Activated naive CD4-positive, alpha-beta T cell treated with anti-CD3 and anti-CD28 coated beads for 36 hours (primary cell): ENCODE measurements at regions not wholly inside any gene's neighbourhood (a gene's known extent, or its start where the extent isn't known, plus 50 kb on each side); places are given as distances from the start of the nearest gene placed in this dataset.
"Not testable (repeated sequence)": the region's sequence is repeated elsewhere in the genome, so short reads cannot be mapped to it uniquely, and the experiment has no call there.

Experiments used
- CTCF ChIA-PET: fragments of 350-600 bp; sonication (Branson Sonifier 250); formaldehyde crosslinking; loops from one replicate; lab custom pipeline; 2021; ENCODE audit warnings: antibody characterized with exemption; lab: Charles Lee
- DNase-seq: peaks from one replicate; pipeline ENCODE4 v3.0.0-alpha.2; 2020
- H3K27ac Mint-ChIP-seq: one replicate; pipeline ENCODE4 v1.8.0; 2021; ENCODE audit warnings: mild to moderate bottlenecking, mixed read lengths
- H3K27me3 Mint-ChIP-seq: one replicate; pipeline ENCODE4 v1.8.0; 2021; ENCODE audit warnings: low read depth, mixed read lengths
- H3K36me3 Mint-ChIP-seq: one replicate; pipeline ENCODE4 v1.8.0; 2021; ENCODE audit warnings: low read depth, mixed read lengths
- H3K4me1 Mint-ChIP-seq: one replicate; pipeline ENCODE4 v1.8.0; 2021; ENCODE audit warnings: low read depth, mixed read lengths
- H3K4me3 Mint-ChIP-seq: one replicate; pipeline ENCODE4 v1.8.0; 2021; ENCODE audit warnings: mild to moderate bottlenecking, moderate library complexity, mixed read lengths
- H3K9me3 Mint-ChIP-seq: one replicate; pipeline ENCODE4 v1.8.0; 2021; ENCODE audit warnings: mixed read lengths
- intact Hi-C: fragments of 100-400 bp; cut with micrococcal nuclease; formaldehyde crosslinking; loops from one replicate; pipeline ENCODE4 v1.15.1; 2023

DNA sequence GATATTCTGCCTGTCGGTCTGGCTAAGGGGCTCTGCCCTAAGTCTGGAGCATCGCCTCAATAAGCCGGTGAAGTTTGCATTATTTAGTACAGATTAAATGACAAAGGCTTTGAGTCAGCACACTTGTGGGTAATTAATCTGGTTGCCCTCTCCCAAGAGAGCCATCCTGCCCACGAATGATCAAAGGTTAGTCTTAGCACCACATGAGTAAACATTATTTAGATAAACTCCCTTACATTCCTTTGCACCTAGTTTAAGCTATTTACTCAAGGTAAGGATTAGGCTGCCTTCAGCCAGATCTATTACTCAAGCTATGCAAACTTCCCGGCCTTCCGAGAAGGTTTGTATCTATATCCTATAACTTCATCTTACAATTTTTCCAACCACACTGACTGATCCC, 572.1 kb downstream of the CHSY3 start:
- no peaks in the 10 kb centered on the region for H3K4me1 Mint-ChIP-seq
- H3K36me3 Mint-ChIP-seq = no peaks in the 10 kb centered on the region
- no peaks in the 10 kb centered on the region for H3K27me3 Mint-ChIP-seq
- CTCF ChIA-PET = no interaction called here
- no peak overlapping the region for H3K4me3 Mint-ChIP-seq
- intact Hi-C loops = no loop called here
- DNase-seq = no peak
- no peak overlapping the region for H3K27ac Mint-ChIP-seq
- H3K9me3 Mint-ChIP-seq = peaks cover 10% of the 10 kb centered on the region

GRCh38 chr5:130462516-130462915, 558.3 kb downstream of the CHSY3 start:
- H3K27ac Mint-ChIP-seq = no peak overlapping the region
- no peaks in the 10 kb centered on the region for H3K36me3 Mint-ChIP-seq
- no peak for DNase-seq
- no peaks in the 10 kb centered on the region for H3K4me1 Mint-ChIP-seq
- intact Hi-C loops = no loop called here
- H3K9me3 Mint-ChIP-seq = peaks cover 7% of the 10 kb centered on the region
- H3K27me3 Mint-ChIP-seq = peaks cover 2% of the 10 kb centered on the region
- no peak overlapping the region for H3K4me3 Mint-ChIP-seq
- CTCF ChIA-PET = no interaction called here

DNA sequence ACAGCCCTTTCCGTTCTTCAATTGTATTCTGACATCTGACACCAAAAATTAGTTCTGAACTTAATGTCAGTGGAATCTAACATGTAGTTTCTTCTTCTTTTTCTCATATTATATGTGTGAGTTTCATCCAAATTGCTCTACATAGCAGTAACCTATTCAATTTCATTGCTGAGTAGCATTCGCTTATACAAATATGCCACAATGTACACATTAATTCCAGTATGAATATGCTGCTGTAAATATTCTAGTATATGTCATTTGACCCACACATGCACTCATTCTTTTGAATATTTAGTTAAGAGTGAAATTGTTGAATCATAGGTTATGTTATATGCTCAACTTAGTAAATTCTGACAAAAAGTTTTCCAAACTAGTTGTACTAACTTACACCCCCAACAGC, 550.9 kb downstream of the CHSY3 start:
- no peaks in the 10 kb centered on the region for H3K27me3 Mint-ChIP-seq
- H3K36me3 Mint-ChIP-seq = no peaks in the 10 kb centered on the region
- peaks cover 16% of the 10 kb centered on the region for H3K9me3 Mint-ChIP-seq
- intact Hi-C loops = no loop called here
- H3K4me3 Mint-ChIP-seq = no peak overlapping the region
- CTCF ChIA-PET = interaction anchor here (0.6 kb wide), 1 partner anchor 1011 kb away, joined by 3 read pairs; no protein-coding TSS in a partner anchor
- H3K4me1 Mint-ChIP-seq = no peaks in the 10 kb centered on the region
- no peak overlapping the region for H3K27ac Mint-ChIP-seq
- DNase-seq = no peak

- no peak for DNase-seq
- H3K4me1 Mint-ChIP-seq = no peaks in the 10 kb centered on the region
- H3K27me3 Mint-ChIP-seq = no peaks in the 10 kb centered on the region
- CTCF ChIA-PET = no interaction called here
- no peak overlapping the region for H3K4me3 Mint-ChIP-seq
- H3K9me3 Mint-ChIP-seq = peaks cover 12% of the 10 kb centered on the region
- H3K36me3 Mint-ChIP-seq = no peaks in the 10 kb centered on the region
- intact Hi-C loops = no loop called here
- H3K27ac Mint-ChIP-seq = no peak overlapping the region
Observed at GRCh38 chr5:130452744-130453143, 548.5 kb downstream of the CHSY3 start.

DNA sequence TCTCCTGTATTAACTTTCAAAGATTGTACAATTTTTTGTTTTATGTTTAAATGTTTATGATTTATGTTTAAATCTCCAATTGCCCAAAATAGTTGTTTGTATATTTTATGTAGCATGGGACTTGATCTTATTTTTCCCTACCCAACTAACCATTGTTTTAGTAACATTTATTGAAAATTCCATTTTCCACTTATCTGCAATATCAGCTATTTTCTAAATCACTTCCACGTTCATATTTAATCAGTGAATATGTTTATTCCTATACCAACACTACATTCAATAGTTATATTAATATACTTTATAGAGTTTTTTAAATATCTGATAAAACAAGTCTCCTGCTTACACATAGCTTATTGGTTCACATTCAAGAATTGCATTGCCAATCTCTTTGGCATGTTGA, 532.2 kb downstream of the CHSY3 start:
- Mint-ChIP-seq H3K4me3 (no peak overlapping the region), H3K36me3 (no peaks in the 10 kb centered on the region), H3K27ac (no peak overlapping the region), H3K9me3 (peaks cover 22% of the 10 kb centered on the region), H3K27me3 (no peaks in the 10 kb centered on the region), H3K4me1 (no peaks in the 10 kb centered on the region)
- intact Hi-C loops = no loop called here
- DNase-seq = no peak
- CTCF ChIA-PET = no interaction called here

GRCh38 chr5:130427222-130427955, 523.1 kb downstream of the CHSY3 start:
- no peaks in the 10 kb centered on the region for H3K4me1 Mint-ChIP-seq
- no peak overlapping the region for H3K4me3 Mint-ChIP-seq
- CTCF ChIA-PET = no interaction called here
- H3K36me3 Mint-ChIP-seq = no peaks in the 10 kb centered on the region
- H3K27ac Mint-ChIP-seq = no peak overlapping the region
- intact Hi-C loops = no loop called here
- peaks cover 6% of the 10 kb centered on the region for H3K27me3 Mint-ChIP-seq
- H3K9me3 Mint-ChIP-seq = no peaks in the 10 kb centered on the region
- DNase-seq = no peak

DNA sequence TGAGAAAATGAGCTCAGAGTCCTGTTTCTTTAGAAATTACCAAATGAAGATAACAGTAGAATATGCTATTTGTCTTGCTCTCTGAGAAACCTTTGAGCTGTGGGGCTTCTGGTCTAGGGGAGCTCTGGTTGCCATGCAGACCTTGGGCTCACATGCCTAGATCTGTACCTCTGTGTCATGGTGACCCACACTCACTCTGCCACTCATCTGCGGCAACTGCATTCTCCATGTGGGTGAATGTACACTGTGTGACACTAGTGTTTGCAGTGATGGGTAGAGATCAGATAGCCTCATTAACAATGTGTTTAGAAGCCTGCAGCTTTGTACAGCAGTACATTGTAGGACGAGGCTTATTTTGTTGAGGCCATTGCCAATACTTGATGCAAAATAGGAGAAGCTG, 521.2 kb downstream of the CHSY3 start:
- CTCF ChIA-PET = no interaction called here
- Mint-ChIP-seq H3K36me3 (no peaks in the 10 kb centered on the region), H3K27me3 (peaks cover 6% of the 10 kb centered on the region), H3K9me3 (no peaks in the 10 kb centered on the region), H3K4me3 (no peak overlapping the region), H3K4me1 (no peaks in the 10 kb centered on the region), H3K27ac (no peak overlapping the region)
- intact Hi-C loops = no loop called here
- DNase-seq = no peak

GRCh38 chr5:130424341-130424740, 520.1 kb downstream of the CHSY3 start:
- Mint-ChIP-seq H3K4me3 (no peak overlapping the region), H3K27me3 (peaks cover 6% of the 10 kb centered on the region), H3K36me3 (no peaks in the 10 kb centered on the region), H3K4me1 (no peaks in the 10 kb centered on the region), H3K27ac (no peak overlapping the region), H3K9me3 (no peaks in the 10 kb centered on the region)
- intact Hi-C loops = no loop called here
- CTCF ChIA-PET = no interaction called here
- no peak for DNase-seq

GRCh38 chr5:130402906-130403305, 498.6 kb downstream of the CHSY3 start:
- CTCF ChIA-PET = no interaction called here
- DNase-seq = no peak
- Mint-ChIP-seq H3K9me3 (no peaks in the 10 kb centered on the region), H3K4me1 (no peaks in the 10 kb centered on the region), H3K27ac (no peak overlapping the region), H3K27me3 (peaks cover 7% of the 10 kb centered on the region), H3K36me3 (no peaks in the 10 kb centered on the region), H3K4me3 (no peak overlapping the region)
- intact Hi-C loops = no loop called here

DNA sequence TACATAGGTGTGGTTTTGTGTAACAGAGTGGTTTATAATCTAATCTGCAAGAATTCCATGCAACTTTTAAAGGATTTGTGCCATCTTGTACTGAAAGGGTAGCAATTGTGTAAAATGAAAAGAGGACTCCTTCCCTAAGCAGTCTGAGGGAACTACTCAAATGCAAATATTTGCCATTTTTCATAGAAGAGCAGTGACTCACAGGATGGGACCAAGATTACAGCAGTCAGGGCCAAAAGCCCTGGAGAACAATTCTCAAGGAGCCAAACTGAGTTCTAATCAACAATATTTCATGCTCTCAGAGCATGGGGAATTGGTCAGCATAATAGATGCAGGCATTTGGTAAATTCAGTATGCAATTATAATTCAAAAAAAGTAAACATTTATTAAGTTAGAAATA, 495.8 kb downstream of the CHSY3 start:
- H3K4me1 Mint-ChIP-seq = no peaks in the 10 kb centered on the region
- H3K27me3 Mint-ChIP-seq = peaks cover 7% of the 10 kb centered on the region
- H3K9me3 Mint-ChIP-seq = no peaks in the 10 kb centered on the region
- DNase-seq = no peak
- intact Hi-C loops = no loop called here
- no peak overlapping the region for H3K27ac Mint-ChIP-seq
- CTCF ChIA-PET = no interaction called here
- H3K36me3 Mint-ChIP-seq = no peaks in the 10 kb centered on the region
- no peak overlapping the region for H3K4me3 Mint-ChIP-seq

GRCh38 chr5:130398825-130399224, 494.6 kb downstream of the CHSY3 start:
- intact Hi-C loops = no loop called here

GRCh38 chr5:130397727-130398126, 493.5 kb downstream of the CHSY3 start:
- H3K9me3 Mint-ChIP-seq, H3K4me1 Mint-ChIP-seq, H3K27me3 Mint-ChIP-seq, H3K4me3 Mint-ChIP-seq, H3K27ac Mint-ChIP-seq, H3K36me3 Mint-ChIP-seq, CTCF ChIA-PET, DNase-seq, intact Hi-C loops: not testable (repeated sequence)

More at GRCh38 chr5:130398825-130399224, 494.6 kb downstream of the CHSY3 start:
- H3K9me3 Mint-ChIP-seq = no peaks in the 10 kb centered on the region
- H3K27me3 Mint-ChIP-seq = peaks cover 7% of the 10 kb centered on the region
- no peak overlapping the region for H3K27ac Mint-ChIP-seq
- H3K4me1 Mint-ChIP-seq = no peaks in the 10 kb centered on the region
- CTCF ChIA-PET = no interaction called here
- H3K36me3 Mint-ChIP-seq = no peaks in the 10 kb centered on the region
- DNase-seq = no peak
- H3K4me3 Mint-ChIP-seq = no peak overlapping the region

DNA sequence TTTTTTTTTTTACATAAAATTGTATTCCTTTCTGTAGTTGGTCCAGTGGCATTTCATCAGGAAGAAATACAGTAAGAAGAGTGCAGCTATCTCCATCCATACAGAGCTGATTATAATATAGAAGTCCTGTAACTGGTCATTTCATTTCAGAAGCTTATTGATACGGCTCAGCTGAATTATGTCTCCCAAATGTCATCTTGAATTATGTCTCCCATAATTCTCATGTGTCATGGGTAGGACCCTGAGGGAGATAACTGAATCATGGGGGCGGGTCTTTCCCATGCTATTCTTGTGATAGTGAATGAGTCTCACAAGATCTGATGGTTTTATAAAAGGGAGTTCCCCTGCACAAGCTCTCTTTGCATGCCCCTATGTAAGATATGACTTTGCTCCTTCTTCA, 492.9 kb downstream of the CHSY3 start:
- no peaks in the 10 kb centered on the region for H3K9me3 Mint-ChIP-seq
- intact Hi-C loops = no loop called here
- no peak overlapping the region for H3K27ac Mint-ChIP-seq
- no peak for DNase-seq
- peaks cover 7% of the 10 kb centered on the region for H3K27me3 Mint-ChIP-seq
- H3K4me1 Mint-ChIP-seq = no peaks in the 10 kb centered on the region
- H3K4me3 Mint-ChIP-seq = no peak overlapping the region
- H3K36me3 Mint-ChIP-seq = no peaks in the 10 kb centered on the region
- CTCF ChIA-PET = interaction anchor here (0.7 kb wide), 1 partner anchor 347 kb away, joined by 4 read pairs; no protein-coding TSS in a partner anchor
